ENCODE measurements at regions not wholly inside any gene's neighbourhood (a gene's known extent, or its start where the extent isn't known, plus 50 kb on each side); places are given as distances from the start of the nearest gene placed in this dataset.

- no peak for DNase-seq
These were observed 212.6 kb downstream of the DTHD1 start for GRCh38 chr4:36494016-36494415.

- no peak for DNase-seq
These were observed 213.3 kb downstream of the DTHD1 start for GRCh38 chr4:36494747-36495146.

- no peak for DNase-seq
These were observed 220.9 kb downstream of the DTHD1 start for GRCh38 chr4:36502350-36502749.

- DNase-seq, result no peak
These were observed 227.0 kb downstream of the DTHD1 start for GRCh38 chr4:36508394-36508793.

GRCh38 chr4:36509845-36510244 lies 228.4 kb downstream of the DTHD1 start:
- DNase-seq, result no peak

GRCh38 chr4:36511785-36512184 lies 230.4 kb downstream of the DTHD1 start:
- no peak for DNase-seq

GRCh38 chr4:36516522-36517095 lies 235.2 kb downstream of the DTHD1 start:
- DNase-seq, result no peak

- no peak for DNase-seq
These were observed 241.8 kb downstream of the DTHD1 start for GRCh38 chr4:36523182-36523581.

GRCh38 chr4:36532670-36533379 lies 251.4 kb downstream of the DTHD1 start:
- no peak for DNase-seq

- no peak for DNase-seq
These were observed 252.5 kb downstream of the DTHD1 start for GRCh38 chr4:36533944-36534343.

GRCh38 chr4:36547383-36547782 lies 266.0 kb downstream of the DTHD1 start:
- DNase-seq, result no peak

- DNase-seq, result no peak
These were observed 267.8 kb downstream of the DTHD1 start for GRCh38 chr4:36549252-36549651.

- DNase-seq, result no peak
These were observed 268.6 kb downstream of the DTHD1 start for GRCh38 chr4:36549992-36550391.

GRCh38 chr4:36551697-36552214 lies 270.3 kb downstream of the DTHD1 start:
- DNase-seq, result no peak

GRCh38 chr4:36553029-36553428 lies 271.6 kb downstream of the DTHD1 start:
- no peak for DNase-seq

- DNase-seq, result no peak
These were observed 272.0 kb downstream of the DTHD1 start for GRCh38 chr4:36553453-36553852.

GRCh38 chr4:36556984-36557383 lies 275.6 kb downstream of the DTHD1 start:
- DNase-seq, result no peak

- no peak for DNase-seq
These were observed 287.2 kb downstream of the DTHD1 start for GRCh38 chr4:36568575-36568974.

GRCh38 chr4:36573441-36573840 lies 292.0 kb downstream of the DTHD1 start:
- no peak for DNase-seq

GRCh38 chr4:36574816-36575215 lies 293.4 kb downstream of the DTHD1 start:
- no peak for DNase-seq

GRCh38 chr4:36582198-36582597 lies 300.8 kb downstream of the DTHD1 start:
- no peak for DNase-seq

GRCh38 chr4:36587909-36588472 lies 306.6 kb downstream of the DTHD1 start:
- no peak for DNase-seq

GRCh38 chr4:36590343-36590742 lies 308.9 kb downstream of the DTHD1 start:
- DNase-seq, result no peak

GRCh38 chr4:36601864-36602495 lies 320.6 kb downstream of the DTHD1 start:
- no peak for DNase-seq

All from activated CD4-positive, alpha-beta T cell treated with anti-CD3 and anti-CD28 coated beads for 1 hour (primary cell).